ENCODE measurements at regions not wholly inside any gene's neighbourhood (a gene's known extent, or its start where the extent isn't known, plus 50 kb on each side); places are given as distances from the start of the nearest gene placed in this dataset.

- TF ChIP-seq ZKSCAN1 (IDR thresholded peaks at IDR 0.05; ENCODE audit: low read length) (no peak), MAFF (IDR thresholded peaks at IDR 0.05; ENCODE audit: low read depth, low read length) (no peak), ZNF264 (CRISPR knock-in tag; IDR thresholded peaks at IDR 0.05) (no peak), ZNF235 (CRISPR knock-in tag; IDR thresholded peaks at IDR 0.05; ENCODE audit: borderline replicate concordance) (no peak), ZNF234 (CRISPR knock-in tag; conservative IDR thresholded peaks at IDR 0.05) (no peak), TEAD2 (CRISPR knock-in tag; IDR thresholded peaks at IDR 0.05) (no peak)
Measured at GRCh38 chr4:54497947-54498346, 159.8 kb upstream of the KIT start (continued).

- no peak overlapping the region for H2AFZ ChIP-seq (ENCODE audit: low read length)
- no peaks in the 10 kb centered on the region for H3K4me1 ChIP-seq (ENCODE audit: insufficient read depth, low read length)
- ChIA-PET CTCF (ENCODE audit: low intra/inter-chr PET ratio, low total read pairs) (no interaction called here), POLR2A (no interaction called here)
- intact Hi-C loops (cut with micrococcal nuclease; ENCODE audit: unreplicated experiment) = no loop called here
- H3K27ac ChIP-seq (ENCODE audit: extremely low read length, insufficient read depth, low read length) = no peak overlapping the region
- DNase-seq (ENCODE audit: low spot score) (no peak), FAIRE-seq (no peak), ATAC-seq (no peak)
- no peak overlapping the region for H3K4me2 ChIP-seq (ENCODE audit: low read depth, low read length)
- 0% methylated on average over 1 of the region's 1 CpG for WGBS (ENCODE audit: low lambda C conversion rate)
- H3K27me3 ChIP-seq (ENCODE audit: control insufficient read depth in 1 of 2, insufficient read depth in 2 of 2, low read length in 2 of 2) = no peaks in the 10 kb centered on the region; a peak in 1 of 5 replicates
- BruUV-seq (replicated peaks) = no TSS peak
- H3K79me2 ChIP-seq (ENCODE audit: insufficient read depth, low read length) = no peaks in the 10 kb centered on the region
- H4K20me1 ChIP-seq (ENCODE audit: insufficient read depth, low read length) = no peaks in the 10 kb centered on the region
- H3K9ac ChIP-seq (ENCODE audit: insufficient read depth, low read depth, low read length) = no peak overlapping the region
- H3K9me3 ChIP-seq (ENCODE audit: low read length) = no peaks in the 10 kb centered on the region
- H3K36me3 ChIP-seq (replicated peaks in 1 of 2; ENCODE audit: control insufficient read depth in 1 of 2, insufficient read depth in 2 of 2, low read length in 2 of 2) = no peaks in the 10 kb centered on the region
- in situ Hi-C loops (cut with HindIII; ENCODE audit: extremely low pct_ligation_motif_present, low pct_unique_long_range_greater_than_20kb) = no loop called here
- no peak overlapping the region for H3K4me3 ChIP-seq (replicated peaks in 1 of 3; ENCODE audit: insufficient read depth in 1 of 3, low read depth in 2 of 3, low read length in 3 of 3)
- TF ChIP-seq ZNF777 (CRISPR knock-in tag; IDR thresholded peaks at IDR 0.05) (no peak), HNRNPH1 (optimal IDR thresholded peaks at IDR 0.05; ENCODE audit: low read depth, low read length) (no peak), MED13 (CRISPR knock-in tag; IDR thresholded peaks at IDR 0.05) (no peak), PPARG (CRISPR knock-in tag; conservative IDR thresholded peaks at IDR 0.05) (no peak), RAD21 (CRISPR knock-in tag; IDR thresholded peaks at IDR 0.05) (no peak), ELF1 (CRISPR knock-in tag; IDR thresholded peaks at IDR 0.05) (no peak), EP300 (IDR thresholded peaks at IDR 0.05; ENCODE audit: low read depth in 2 of 2, low read length in 2 of 2) (no peak), EP300 (CRISPR knock-in tag; IDR thresholded peaks at IDR 0.05; ENCODE audit: borderline replicate concordance) (no peak), HES4 (CRISPR knock-in tag; IDR thresholded peaks at IDR 0.05; ENCODE audit: borderline replicate concordance) (no peak), ZBTB37 (CRISPR knock-in tag; IDR thresholded peaks at IDR 0.05) (no peak), GPN1 (CRISPR knock-in tag; IDR thresholded peaks at IDR 0.05; ENCODE audit: borderline replicate concordance) (no peak), SMAD3 (CRISPR knock-in tag; IDR thresholded peaks at IDR 0.05) (no peak), DMTF1 (CRISPR knock-in tag; IDR thresholded peaks at IDR 0.05) (no peak), ZNF724P (CRISPR knock-in tag; IDR thresholded peaks at IDR 0.05; ENCODE audit: borderline replicate concordance) (no peak), NFE2 (CRISPR knock-in tag; IDR thresholded peaks at IDR 0.05) (no peak), ZNF580 (CRISPR knock-in tag; IDR thresholded peaks at IDR 0.05; ENCODE audit: borderline replicate concordance, low read depth) (no peak)
Measured at GRCh38 chr4:54498661-54499111, 159.1 kb upstream of the KIT start.
